DLD1 (cell line): ENCODE measurements at regions not wholly inside any gene's neighbourhood (a gene's known extent, or its start where the extent isn't known, plus 50 kb on each side); places are given as distances from the start of the nearest gene placed in this dataset.
"Not testable (repeated sequence)": the region's sequence is repeated elsewhere in the genome, so short reads cannot be mapped to it uniquely, and the experiment has no call there.

Experiments used
- in situ Hi-C: cut with HindIII; loops from 2 replicates; pipeline ENCODE4 v1.10.0; 2017; ENCODE audit warnings: low sequenced_read_pairs

DNA sequence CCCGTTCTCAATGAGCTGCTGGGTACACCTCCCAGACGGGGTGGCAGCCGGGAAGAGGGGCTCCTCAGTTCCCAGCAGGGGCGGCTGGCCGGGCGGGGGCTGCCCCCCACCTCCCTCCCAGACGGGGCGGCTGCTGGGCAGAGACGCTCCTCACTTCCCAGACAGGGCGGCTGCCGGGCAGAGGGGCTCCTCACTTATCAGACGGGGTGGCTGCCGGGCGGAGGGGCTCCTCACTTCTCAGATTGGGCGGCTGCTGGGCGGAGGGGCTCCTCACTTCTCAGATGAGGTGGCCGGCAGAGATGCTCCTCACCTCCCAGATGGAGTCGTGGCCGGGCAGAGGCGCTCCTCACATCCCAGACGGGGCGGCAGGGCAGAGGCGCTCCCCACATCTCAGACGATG is 559.0 kb downstream of the CD109 start:
- in situ Hi-C loops, result not testable (repeated sequence)

DNA sequence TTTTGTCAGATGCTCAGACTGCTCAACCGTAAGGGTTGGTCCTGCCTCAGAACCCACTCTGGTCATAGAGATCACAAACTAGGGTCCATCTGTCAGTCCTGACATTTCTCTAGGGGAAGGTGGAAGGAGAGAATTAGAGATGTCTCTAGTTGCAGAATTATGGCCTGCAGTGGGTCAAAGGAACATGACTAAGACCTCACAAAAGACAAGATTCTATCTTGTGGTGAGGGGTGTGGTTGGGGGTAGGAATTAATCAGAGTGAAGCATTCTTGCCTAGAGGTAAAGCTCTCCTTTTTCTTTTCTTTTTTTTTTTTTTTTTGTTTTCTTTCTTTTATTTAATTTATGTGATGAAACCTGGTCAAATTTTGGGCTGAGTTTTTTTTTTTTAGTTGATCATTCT is 558.1 kb downstream of the CD109 start:
- in situ Hi-C loops, result not testable (repeated sequence)

DNA sequence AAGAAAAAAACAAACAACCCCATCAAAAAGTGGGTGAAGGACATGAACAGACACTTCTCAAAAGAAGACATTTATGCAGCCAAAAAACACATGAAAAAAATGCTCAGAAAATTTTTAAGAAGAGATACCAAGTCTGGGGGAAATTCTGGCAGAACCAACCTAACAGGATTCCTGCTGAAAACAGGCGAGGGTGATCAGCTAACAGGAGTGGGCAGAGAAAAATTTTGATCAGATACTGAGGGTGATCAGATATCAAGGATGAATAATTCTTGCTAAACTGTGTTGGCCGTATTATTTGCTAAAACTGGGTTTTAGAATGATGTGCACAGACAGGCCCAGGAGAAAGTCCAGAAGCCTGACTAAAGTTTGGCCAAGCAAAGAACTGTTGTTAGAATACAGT is 557.3 kb downstream of the CD109 start:
- in situ Hi-C loops, result no loop called here

DNA sequence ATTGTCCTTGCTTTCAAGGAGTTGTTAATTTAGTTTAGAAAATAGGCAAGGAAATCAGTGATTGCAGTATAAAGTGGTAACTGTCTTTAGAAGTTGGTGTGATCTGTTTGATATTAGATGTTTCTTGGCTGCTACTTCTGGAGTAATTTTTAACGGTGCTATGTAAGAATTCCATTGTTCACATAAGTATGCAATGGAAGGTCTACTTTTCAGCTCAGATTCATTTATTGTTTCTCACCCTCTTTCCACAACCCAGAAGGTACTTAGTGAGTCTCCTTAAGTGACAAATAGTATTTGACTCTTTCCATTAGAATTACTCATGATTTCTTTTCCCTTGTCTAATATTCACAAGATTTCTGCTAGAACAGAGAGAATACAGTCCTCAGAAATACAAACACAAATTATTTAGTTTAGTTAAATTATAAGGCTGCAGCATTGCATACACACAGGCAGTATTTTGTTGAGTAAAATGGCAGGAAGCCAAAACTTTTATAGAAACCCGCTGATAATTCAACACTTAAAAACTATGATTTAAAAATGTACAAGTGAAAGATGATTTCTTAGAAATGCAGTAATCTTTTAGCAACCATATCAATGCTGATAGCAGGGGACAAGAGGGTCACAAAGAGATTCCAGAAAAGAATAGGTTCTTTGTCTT is 554.3 kb downstream of the CD109 start:
- in situ Hi-C loops, result no loop called here

GRCh38 chr6:74249658-74250057 is 553.7 kb downstream of the CD109 start:
- in situ Hi-C loops, result no loop called here

DNA sequence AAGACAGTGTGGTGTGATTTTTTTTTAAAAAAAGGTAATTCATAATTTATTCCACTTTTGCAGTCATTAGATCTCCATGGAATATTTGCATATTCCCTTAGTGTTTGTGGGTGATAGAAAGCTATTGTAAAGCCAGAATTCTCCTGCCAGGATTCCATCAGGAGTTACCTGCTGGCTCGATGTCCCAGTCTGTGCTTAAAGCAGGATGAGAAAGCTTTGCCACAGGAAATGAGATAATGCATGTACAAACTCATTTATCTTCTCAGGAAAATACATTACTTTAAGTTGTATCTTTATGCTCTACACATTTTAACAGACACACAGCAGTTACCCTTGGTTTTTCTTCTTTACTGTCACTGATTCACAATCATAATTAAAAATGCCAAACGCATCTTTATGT is 553.0 kb downstream of the CD109 start:
- in situ Hi-C loops, result no loop called here

DNA sequence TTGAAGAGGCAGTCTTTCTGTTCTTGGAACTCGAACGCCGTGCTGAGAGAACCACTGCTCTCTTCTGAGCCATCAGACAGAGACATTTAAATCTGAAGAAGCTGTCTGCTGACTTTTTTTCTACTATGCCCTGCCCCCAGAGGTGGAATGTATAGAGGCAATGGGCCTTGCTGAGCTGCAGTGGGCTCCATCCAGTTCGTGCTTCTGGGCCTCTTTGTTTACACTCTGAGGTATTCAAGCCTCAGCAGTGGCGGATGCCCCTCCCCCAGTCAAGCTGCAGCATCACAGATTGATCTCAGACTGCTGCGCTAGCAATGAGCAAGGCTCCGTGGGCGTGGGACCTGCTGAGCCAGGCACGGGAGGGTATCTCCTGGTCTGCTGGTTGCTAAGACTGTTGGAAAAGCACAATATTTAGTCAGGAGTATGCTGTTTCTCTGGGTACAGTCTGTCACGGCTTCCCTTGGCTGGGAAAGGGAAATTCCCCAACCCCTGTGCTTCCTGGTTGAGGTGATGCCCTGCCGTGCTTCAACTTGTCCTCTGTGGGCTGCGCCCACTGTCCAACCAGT is 526.8 kb downstream of the CD109 start:
- in situ Hi-C loops, result no loop called here

DNA sequence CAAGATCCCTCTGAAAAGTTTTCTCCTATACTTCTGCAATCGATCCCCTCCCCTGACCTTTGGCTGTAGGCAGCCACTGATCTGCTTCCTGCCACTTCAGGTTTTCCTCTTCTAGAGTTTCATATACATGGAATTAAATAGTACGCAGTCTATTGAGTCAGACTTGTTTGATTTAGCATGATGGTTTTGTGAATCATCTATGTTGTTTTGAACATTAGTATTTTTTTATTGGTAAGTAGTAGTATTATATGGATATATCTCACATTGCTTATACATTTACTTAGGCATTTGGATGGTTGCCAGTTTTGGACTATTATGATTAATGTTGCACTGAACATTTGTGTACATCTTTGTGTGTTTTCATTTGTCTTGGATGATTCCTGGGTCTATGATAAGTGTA is 518.0 kb downstream of the CD109 start:
- in situ Hi-C loops, result no loop called here

- in situ Hi-C loops, result no loop called here
Observed at GRCh38 chr6:74208239-74208638, 512.2 kb downstream of the CD109 start.

DNA sequence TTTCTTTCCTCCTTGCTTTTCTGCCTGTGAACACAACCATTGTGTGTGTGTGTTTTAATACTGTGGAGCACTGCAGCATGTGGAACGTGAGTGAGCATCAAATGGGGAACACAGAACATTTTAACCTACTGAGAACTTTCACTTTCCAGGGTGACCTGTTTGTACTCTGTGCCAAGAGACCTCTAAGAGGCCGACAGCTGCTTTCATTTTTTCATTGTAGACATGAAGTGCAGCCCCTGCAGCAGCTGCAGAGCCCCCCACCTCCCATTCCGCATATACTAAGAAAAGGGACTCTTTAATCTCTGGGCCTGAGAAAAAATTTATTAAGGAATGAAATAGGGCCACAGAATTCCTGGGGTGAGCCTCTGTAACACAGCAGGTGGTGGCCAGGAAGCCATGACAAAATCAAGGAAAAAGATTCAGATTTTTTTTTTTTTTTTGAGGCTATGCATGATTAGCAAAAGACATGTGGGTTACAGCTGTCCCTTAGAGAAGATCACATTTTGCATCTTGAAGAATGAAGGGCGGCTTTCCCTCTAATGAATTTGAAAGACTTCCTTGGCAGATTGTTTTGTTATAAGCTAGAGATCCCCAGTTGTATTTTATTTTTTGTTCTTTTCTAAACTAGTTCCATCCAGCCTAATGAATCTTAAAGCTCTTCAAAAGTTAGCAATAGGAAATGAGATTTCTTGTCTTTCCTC is 503.4 kb downstream of the CD109 start:
- in situ Hi-C loops, result no loop called here

DNA sequence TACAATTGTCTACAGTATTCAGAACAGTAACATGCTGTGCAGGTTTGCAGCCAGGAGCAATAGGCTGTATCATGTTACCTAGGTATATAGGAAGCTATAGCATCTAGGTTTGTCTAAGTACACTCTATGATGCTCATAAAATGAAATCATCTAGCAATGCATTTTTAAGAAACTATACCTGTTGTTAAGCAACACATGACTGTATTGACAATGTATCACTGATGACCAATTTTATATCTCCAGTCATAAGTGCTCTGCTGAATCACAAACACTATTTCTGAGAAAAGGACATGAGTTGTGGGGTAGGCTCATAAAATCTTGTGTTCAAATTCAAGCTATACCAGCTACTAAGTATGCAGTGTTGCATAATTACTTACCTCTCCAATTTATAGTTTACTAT is 501.3 kb downstream of the CD109 start:
- in situ Hi-C loops, result no loop called here

DNA sequence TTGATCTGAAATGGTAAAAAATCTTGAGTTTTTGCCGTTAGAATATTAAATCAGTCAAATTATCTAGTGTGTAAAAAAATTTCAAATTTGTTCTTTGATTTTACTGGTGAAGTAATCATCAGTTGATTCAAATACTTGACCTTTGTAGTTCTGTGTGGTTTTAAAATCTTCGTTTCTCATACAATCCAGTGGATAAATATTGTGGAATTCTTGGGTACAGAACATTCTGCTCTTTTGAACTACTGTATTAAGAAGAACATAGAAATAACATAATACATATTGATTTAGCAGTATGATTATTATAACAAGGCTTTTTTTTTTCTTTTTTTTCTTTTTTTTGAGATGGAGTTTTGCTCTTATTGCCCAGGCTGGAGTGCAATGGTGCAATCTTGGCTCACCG is 491.8 kb downstream of the CD109 start:
- in situ Hi-C loops, result no loop called here

GRCh38 chr6:74182992-74183391 is 487.0 kb downstream of the CD109 start:
- in situ Hi-C loops, result no loop called here

GRCh38 chr6:74181471-74181870 is 485.5 kb downstream of the CD109 start:
- in situ Hi-C loops, result no loop called here

- in situ Hi-C loops, result no loop called here
Observed at GRCh38 chr6:74177506-74177905, 481.5 kb downstream of the CD109 start.

DNA sequence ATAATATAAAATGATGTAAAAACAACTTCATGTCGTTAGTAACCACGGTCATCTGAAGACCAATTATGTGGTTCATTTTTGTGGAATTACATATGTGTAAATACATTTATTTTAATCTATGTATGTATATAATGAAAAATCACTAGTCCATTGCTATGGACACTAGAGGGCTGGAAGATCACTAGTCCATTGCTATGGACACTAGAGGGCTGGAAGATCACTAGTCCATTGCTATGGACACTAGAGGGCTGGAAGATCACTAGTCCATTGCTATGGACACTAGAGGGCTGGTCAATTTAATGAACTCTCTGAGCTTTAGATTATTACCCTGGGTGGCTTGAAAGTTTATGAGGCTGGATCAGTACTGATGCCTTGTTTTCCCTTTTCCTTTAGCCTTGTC is 474.5 kb downstream of the CD109 start:
- in situ Hi-C loops, result not testable (repeated sequence)

GRCh38 chr6:74170118-74170517 is 474.1 kb downstream of the CD109 start:
- in situ Hi-C loops, result no loop called here

GRCh38 chr6:74167976-74168375 is 472.0 kb downstream of the CD109 start:
- in situ Hi-C loops, result no loop called here

DNA sequence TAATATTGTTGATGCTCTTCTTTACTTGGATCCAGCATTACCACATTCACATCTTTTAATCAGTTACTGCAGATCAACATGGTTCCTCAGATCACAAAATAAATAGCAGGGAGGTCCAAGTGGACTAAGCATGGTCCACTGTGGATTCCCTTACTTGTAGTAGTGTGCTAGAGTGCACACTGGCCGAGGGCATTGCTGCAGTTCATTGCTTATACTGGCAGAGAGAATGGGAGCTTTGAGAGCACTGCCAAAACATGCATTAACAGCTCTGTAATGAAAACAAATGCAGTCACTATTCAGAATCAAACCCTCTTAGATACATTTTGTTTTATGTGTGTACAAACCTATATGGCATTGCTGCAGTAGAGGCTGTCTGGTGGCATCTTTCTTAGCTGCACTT is 471.5 kb downstream of the CD109 start:
- in situ Hi-C loops, result no loop called here

GRCh38 chr6:74166849-74167248 is 470.8 kb downstream of the CD109 start:
- in situ Hi-C loops, result no loop called here

GRCh38 chr6:74161380-74161779 is 465.4 kb downstream of the CD109 start:
- in situ Hi-C loops, result no loop called here

GRCh38 chr6:74152096-74152675 is 456.2 kb downstream of the CD109 start:
- in situ Hi-C loops, result no loop called here
